KMS-11 (cell line): ENCODE measurements at regions not wholly inside any gene's neighbourhood (a gene's known extent, or its start where the extent isn't known, plus 50 kb on each side); places are given as distances from the start of the nearest gene placed in this dataset.

Experiments
- H2AFZ ChIP-seq: fragments of 200-600 bp; sonication (generic); 2 replicates; pipeline ENCODE4 v1.6.1; 2016; ENCODE audit warnings: antibody characterized with exemption, mixed run types, low read depth
- H3K27ac ChIP-seq: fragments of 200-600 bp; sonication (generic); 2 replicates; pipeline ENCODE4 v1.6.1; 2016; ENCODE audit warnings: mild to moderate bottlenecking, mixed run types
- H3K27me3 ChIP-seq: fragments of 200-600 bp; sonication (generic); 2 replicates; pipeline ENCODE4 v1.6.1; 2017; ENCODE audit warnings: mild to moderate bottlenecking, low read depth, mixed run types, moderate library complexity; ENCODE audit not compliant: insufficient read depth
- H3K36me3 ChIP-seq: fragments of 200-600 bp; sonication (generic); 2 replicates; pipeline ENCODE4 v1.6.1; 2017; ENCODE audit warnings: mild to moderate bottlenecking, mixed run types; ENCODE audit not compliant: insufficient read depth
- H3K4me1 ChIP-seq: fragments of 200-600 bp; sonication (generic); 2 replicates; pipeline ENCODE4 v1.6.1; 2016; ENCODE audit warnings: mild to moderate bottlenecking, low read depth, mixed run types; ENCODE audit not compliant: poor library complexity, severe bottlenecking
- H3K4me2 ChIP-seq: fragments of 200-600 bp; sonication (generic); 2 replicates; pipeline ENCODE4 v1.7.0; 2016; ENCODE audit warnings: mild to moderate bottlenecking, mixed run types
- H3K4me3 ChIP-seq: fragments of 200-600 bp; sonication (generic); IDR thresholded peaks from 2 replicates; pipeline ENCODE4 v1.6.1; 2017; ENCODE audit warnings: low read depth, low read length, mixed read lengths; ENCODE audit not compliant: insufficient read depth
- H3K79me2 ChIP-seq: fragments of 200-600 bp; sonication (generic); 2 replicates; pipeline ENCODE4 v1.6.1; 2016; ENCODE audit warnings: low read depth, mixed run types; ENCODE audit not compliant: insufficient read depth
- H3K9ac ChIP-seq: fragments of 200-600 bp; sonication (generic); 2 replicates; pipeline ENCODE4 v1.6.1; 2016; ENCODE audit warnings: mild to moderate bottlenecking, mixed run types
- H4K20me1 ChIP-seq: fragments of 200-600 bp; sonication (generic); 2 replicates; pipeline ENCODE4 v1.6.1; 2016; ENCODE audit warnings: mild to moderate bottlenecking, mixed run types; ENCODE audit not compliant: insufficient read depth
- CTCF ChIP-seq: fragments of 200-600 bp; sonication (generic); conservative IDR thresholded peaks from 2 replicates; pipeline ENCODE4 v1.6.1; 2017; ENCODE audit warnings: low read depth, mild to moderate bottlenecking, antibody characterized with exemption, low read length, moderate library complexity, mixed read lengths

DNA sequence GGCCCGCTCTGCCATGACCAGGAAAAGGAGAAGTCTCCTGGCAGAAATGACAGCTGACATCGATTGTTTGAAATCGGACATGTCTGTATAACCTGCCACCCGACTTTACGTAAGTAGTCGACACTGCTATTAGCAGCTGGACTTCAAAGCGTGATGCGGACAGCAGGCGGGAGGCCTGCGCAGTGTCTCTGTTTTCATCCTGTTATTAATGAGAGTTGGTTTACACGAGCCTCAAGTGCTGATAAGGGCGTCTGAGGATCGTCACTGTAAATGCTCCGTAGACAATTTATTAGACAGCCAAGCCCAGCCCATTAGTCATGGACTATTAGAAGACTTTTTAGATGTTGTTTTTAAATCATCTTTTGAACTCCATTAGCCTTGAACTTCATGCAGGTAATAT is 328.3 kb downstream of the FOXL1 start:
- no peaks in the 10 kb centered on the region for H4K20me1 ChIP-seq
- H3K4me1 ChIP-seq, result no peaks in the 10 kb centered on the region
- no peak overlapping the region for H3K27ac ChIP-seq
- H2AFZ ChIP-seq, result no peak overlapping the region
- no peaks in the 10 kb centered on the region for H3K79me2 ChIP-seq
- peaks cover 9% of the 10 kb centered on the region; the same call in 1 of the 2 replicates for H3K27me3 ChIP-seq
- no peaks in the 10 kb centered on the region for H3K36me3 ChIP-seq
- no peak overlapping the region for H3K4me2 ChIP-seq
- no peak overlapping the region for H3K4me3 ChIP-seq
- TF ChIP-seq CTCF, result no peak
- no peak overlapping the region for H3K9ac ChIP-seq

DNA sequence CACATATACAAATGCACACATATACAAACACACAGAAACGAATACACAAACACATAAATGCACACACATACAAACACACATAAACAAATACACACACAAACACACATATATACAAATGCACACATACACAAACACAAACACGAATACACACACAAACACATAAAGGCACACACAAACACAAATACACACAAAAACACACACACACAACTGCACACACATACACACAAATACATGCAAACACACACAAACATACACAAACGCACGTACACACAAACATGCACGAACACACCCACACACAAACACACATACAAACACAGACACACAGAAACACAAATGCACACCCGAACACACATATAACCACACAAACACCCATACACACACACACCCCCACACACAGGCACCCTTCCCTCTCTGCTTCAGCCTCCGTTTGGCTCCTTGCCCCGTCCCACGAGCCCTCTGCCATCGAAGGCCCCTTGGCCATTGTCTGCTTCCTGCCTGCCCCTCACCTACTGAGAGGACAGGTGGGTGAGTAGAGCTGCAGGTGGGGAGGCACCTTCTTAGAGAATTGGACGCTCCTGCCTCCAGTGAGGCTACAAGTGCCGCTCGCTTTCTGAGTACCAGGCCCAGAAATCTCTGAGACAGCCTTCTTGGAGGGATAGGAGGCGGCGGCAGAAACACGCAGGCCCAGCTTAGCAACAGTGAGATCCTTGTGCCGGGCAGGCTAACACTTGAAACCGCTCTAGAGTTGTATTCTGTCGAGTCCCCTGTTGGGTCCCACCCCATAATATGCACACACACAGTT is 331.2 kb downstream of the FOXL1 start:
- Histone ChIP-seq H2AFZ (no peak overlapping the region), H3K4me2 (no peak overlapping the region), H3K36me3 (no peaks in the 10 kb centered on the region)

DNA sequence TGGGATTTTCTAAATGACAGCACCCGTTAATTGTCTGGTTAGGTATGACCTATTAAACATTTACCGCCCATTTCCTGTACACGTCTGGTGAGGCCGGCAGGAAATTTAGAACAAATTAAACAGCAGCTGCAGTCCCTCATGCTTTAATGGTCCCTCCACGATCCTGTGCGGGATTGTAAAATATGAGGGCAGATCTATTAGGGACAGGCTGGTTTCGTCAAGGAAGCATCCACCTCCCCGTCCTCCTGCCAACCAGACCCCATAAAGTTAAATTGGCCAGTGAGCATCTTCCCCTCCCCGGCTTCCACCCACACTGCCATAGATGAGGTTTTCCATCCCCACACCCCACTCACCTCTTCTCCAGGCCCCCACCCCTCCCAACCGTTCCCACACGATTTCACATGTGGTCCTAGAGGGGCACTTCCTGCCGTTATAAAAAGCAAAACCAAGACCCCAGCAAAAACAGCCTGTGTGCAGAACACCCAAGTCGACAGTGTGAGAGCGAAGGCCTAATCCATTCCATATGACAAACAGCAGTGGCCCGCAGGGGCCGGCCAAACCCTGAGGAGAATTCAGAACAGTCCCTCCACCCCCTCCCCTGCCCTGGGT is 331.9 kb downstream of the FOXL1 start:
- Histone ChIP-seq H3K79me2 (no peaks in the 10 kb centered on the region), H3K4me2 (no peak overlapping the region), H3K27ac (no peak overlapping the region), H4K20me1 (no peaks in the 10 kb centered on the region), H3K36me3 (no peaks in the 10 kb centered on the region), H3K9ac (no peak overlapping the region), H2AFZ (no peak overlapping the region), H3K4me3 (no peak overlapping the region), H3K27me3 (no peaks in the 10 kb centered on the region; the same call in 1 of the 2 replicates), H3K4me1 (no peaks in the 10 kb centered on the region)
- no peak for TF ChIP-seq CTCF

More for the DNA sequence above, 331.2 kb downstream of the FOXL1 start:
- Histone ChIP-seq H3K79me2 (no peaks in the 10 kb centered on the region), H3K27ac (no peak overlapping the region), H3K27me3 (no peaks in the 10 kb centered on the region; the same call in 1 of the 2 replicates), H3K4me3 (no peak overlapping the region), H3K4me1 (no peaks in the 10 kb centered on the region), H3K9ac (no peak overlapping the region), H4K20me1 (no peaks in the 10 kb centered on the region)
- no peak for TF ChIP-seq CTCF

DNA sequence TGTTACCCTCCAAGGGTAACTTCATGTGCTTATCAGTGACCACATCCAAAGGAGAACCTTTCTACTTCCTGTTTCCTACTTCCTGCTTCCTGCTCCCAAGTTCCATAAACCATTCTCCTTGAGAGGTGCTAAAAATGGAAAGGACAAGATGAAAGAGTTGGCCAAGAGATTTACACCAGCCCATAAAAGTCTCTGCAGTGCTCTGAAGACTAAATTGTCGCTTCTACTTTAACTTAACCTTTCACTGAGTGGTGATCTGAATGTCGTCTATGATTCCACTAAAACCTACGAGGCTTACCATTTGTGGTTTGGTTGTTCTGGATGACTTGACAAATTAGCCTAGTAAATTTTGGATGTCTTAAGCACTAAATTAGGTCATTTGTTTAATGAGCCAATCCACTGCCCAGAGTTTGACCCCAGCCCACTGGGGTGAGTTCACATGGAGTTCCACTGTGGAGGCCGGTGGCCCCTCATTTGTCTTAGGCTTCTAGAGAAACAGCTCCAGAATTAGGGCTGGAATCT is 333.1 kb downstream of the FOXL1 start:
- H3K27ac ChIP-seq, result no peak overlapping the region
- H3K9ac ChIP-seq, result no peak overlapping the region
- H3K36me3 ChIP-seq, result no peaks in the 10 kb centered on the region
- no peaks in the 10 kb centered on the region for H3K79me2 ChIP-seq
- peaks cover 3% of the 10 kb centered on the region; the same call in 1 of the 2 replicates for H3K27me3 ChIP-seq
- H3K4me1 ChIP-seq, result no peaks in the 10 kb centered on the region
- no peak overlapping the region for H3K4me3 ChIP-seq
- no peak overlapping the region for H2AFZ ChIP-seq
- H3K4me2 ChIP-seq, result no peak overlapping the region
- H4K20me1 ChIP-seq, result no peaks in the 10 kb centered on the region
- TF ChIP-seq CTCF, result no peak
